GM23338 (cell line): ENCODE measurements at regions not wholly inside any gene's neighbourhood (a gene's known extent, or its start where the extent isn't known, plus 50 kb on each side); places are given as distances from the start of the nearest gene placed in this dataset.

Experiments used
- ATAC-seq: fragments of 200-7000 bp; cut with Tn5 transposase; 3 replicates; pipeline ENCODE4 v1.9.1; 2020
- DNase-seq: peaks from one replicate; pipeline ENCODE4 v3.0.0-alpha.2; 2015; ENCODE audit warnings: low spot score
- H2AFZ ChIP-seq: fragments of 200-600 bp; sonication (generic); 2 replicates; pipeline ENCODE4 v1.8.0; 2016; ENCODE audit warnings: antibody characterized with exemption, mild to moderate bottlenecking, moderate library complexity
- H3F3A ChIP-seq: fragments of 200-600 bp; sonication (generic); replicated peaks from 2 replicates; pipeline ENCODE4 v1.8.0; 2017; ENCODE audit warnings: antibody characterized with exemption, mixed run types, low read depth
- H3K27ac ChIP-seq: fragments of 200-600 bp; sonication (generic); 2 replicates; pipeline ENCODE4 v1.6.1; 2016; ENCODE audit warnings: low read depth
- H3K27me3 ChIP-seq: fragments of 200-600 bp; sonication (generic); 2 replicates; pipeline ENCODE4 v1.8.0; 2016; ENCODE audit warnings: mild to moderate bottlenecking, mixed run types, moderate library complexity; ENCODE audit not compliant: insufficient read depth
- H3K36me3 ChIP-seq: fragments of 200-600 bp; sonication (generic); 2 replicates; pipeline ENCODE4 v1.8.0; 2016; ENCODE audit warnings: mild to moderate bottlenecking; ENCODE audit not compliant: insufficient read depth
- H3K4me1 ChIP-seq: fragments of 200-600 bp; sonication (generic); 2 replicates; pipeline ENCODE4 v1.8.0; 2016; ENCODE audit warnings: mild to moderate bottlenecking, moderate library complexity; ENCODE audit not compliant: insufficient read depth
- H3K4me2 ChIP-seq: fragments of 200-600 bp; sonication (generic); 2 replicates; pipeline ENCODE4 v1.7.1; 2017; ENCODE audit warnings: mixed run types
- H3K4me3 ChIP-seq: fragments of 200-600 bp; sonication (generic); 2 replicates; pipeline ENCODE4 v1.6.1; 2016; ENCODE audit warnings: mixed run types
- H3K79me2 ChIP-seq: fragments of 200-600 bp; sonication (generic); replicated peaks from 2 replicates; pipeline ENCODE4 v1.8.0; 2017; ENCODE audit warnings: mild to moderate bottlenecking; ENCODE audit not compliant: insufficient read depth
- H3K9me2 ChIP-seq: fragments of 200-600 bp; sonication (generic); 2 replicates; pipeline ENCODE4 v1.8.0; 2017; ENCODE audit not compliant: insufficient read depth
- H4K20me1 ChIP-seq: fragments of 200-600 bp; sonication (generic); replicated peaks from 2 replicates; pipeline ENCODE4 v1.8.0; 2017; ENCODE audit warnings: mild to moderate bottlenecking; ENCODE audit not compliant: insufficient read depth
- H3K27ac Mint-ChIP-seq: 2 replicates; pipeline ENCODE4 v1.8.0; 2020; ENCODE audit warnings: inconsistent platforms, mild to moderate bottlenecking, moderate library complexity, mixed read lengths
- H3K27me3 Mint-ChIP-seq: 3 replicates; pipeline ENCODE4 v1.8.0; 2022; ENCODE audit warnings: low read depth, mild to moderate bottlenecking, moderate library complexity, mixed read lengths, inconsistent platforms; ENCODE audit not compliant: insufficient read depth, poor library complexity
- H3K36me3 Mint-ChIP-seq: 3 replicates; pipeline ENCODE4 v1.8.0; 2021; ENCODE audit warnings: low read depth, mild to moderate bottlenecking, inconsistent platforms, moderate library complexity, mixed read lengths
- H3K4me1 Mint-ChIP-seq: 3 replicates; pipeline ENCODE4 v1.8.0; 2020; ENCODE audit warnings: mild to moderate bottlenecking, inconsistent platforms, mixed read lengths
- H3K4me3 Mint-ChIP-seq: 3 replicates; pipeline ENCODE4 v1.8.0; 2021; ENCODE audit warnings: moderate library complexity, mild to moderate bottlenecking, inconsistent platforms, mixed read lengths
- H3K9me3 Mint-ChIP-seq: 3 replicates; pipeline ENCODE4 v1.8.0; 2020; ENCODE audit warnings: moderate library complexity, mild to moderate bottlenecking, inconsistent platforms, mixed read lengths
- CREB1 ChIP-seq: fragments of 250-450 bp; sonication (Bioruptor Pico); IDR thresholded peaks from 2 replicates; pipeline ENCODE4 v1.5.0; 2020; ENCODE audit warnings: low read depth, mild to moderate bottlenecking, moderate library complexity
- CTCF ChIP-seq, 2 experiments: fragments of 200-600 bp in 1 of 2; sonication (generic) in 1 of 2; conservative IDR thresholded peaks; 2 replicates each; pipeline versions ENCODE4 v1.5.1 to v1.6.1; 2016 to 2017; ENCODE audit warnings: antibody characterized with exemption in 2 of 2, low read depth in 2 of 2, mild to moderate bottlenecking in 2 of 2, moderate library complexity in 1 of 2
- EZH2 ChIP-seq: fragments of 200-600 bp; sonication (generic); IDR thresholded peaks from one replicate; pipeline ENCODE4 v1.8.0; 2017; ENCODE audit warnings: antibody characterized with exemption, mild to moderate bottlenecking, low read depth; ENCODE audit not compliant: unreplicated experiment
- EZH2phosphoT487 ChIP-seq: fragments of 200-600 bp; sonication (generic); IDR thresholded peaks from one replicate; pipeline ENCODE4 v1.8.1; 2018; ENCODE audit warnings: antibody characterized with exemption; ENCODE audit not compliant: unreplicated experiment
- JUNB ChIP-seq: IDR thresholded peaks from one replicate; pipeline ENCODE4 v1.6.1; 2016; ENCODE audit warnings: antibody characterized with exemption; ENCODE audit not compliant: unreplicated experiment
- NANOG ChIP-seq: IDR thresholded peaks from 2 replicates; pipeline ENCODE4 v1.6.1; 2016; ENCODE audit warnings: antibody characterized with exemption, borderline replicate concordance
- REST ChIP-seq: IDR thresholded peaks from one replicate; pipeline ENCODE4 v1.6.1; 2018; ENCODE audit warnings: antibody characterized with exemption; ENCODE audit not compliant: unreplicated experiment
- STAT1 ChIP-seq: IDR thresholded peaks from one replicate; pipeline ENCODE4 v1.6.1; 2016; ENCODE audit warnings: antibody characterized with exemption; ENCODE audit not compliant: unreplicated experiment
- ZNF114 ChIP-seq: fragments of 250-450 bp; sonication (Bioruptor Pico); IDR thresholded peaks from 2 replicates; pipeline ENCODE4 v1.5.0; 2020; ENCODE audit warnings: mild to moderate bottlenecking, moderate library complexity
- ZNF331 ChIP-seq: fragments of 250-450 bp; sonication (Bioruptor Pico); IDR thresholded peaks from 2 replicates; pipeline ENCODE4 v1.5.0; 2020; ENCODE audit warnings: low read depth, mild to moderate bottlenecking, moderate library complexity
- TF ChIP-seq, protein P1 (sequence below): IDR thresholded peaks from 2 replicates; pipeline ENCODE4 v1.6.1; 2016; ENCODE audit warnings: antibody characterized with exemption
- TF ChIP-seq, protein P2 (sequence below): fragments of 250-450 bp; sonication (Bioruptor Pico); IDR thresholded peaks from 2 replicates; pipeline ENCODE4 v1.5.0; 2020; ENCODE audit warnings: mild to moderate bottlenecking, moderate library complexity

DNA sequence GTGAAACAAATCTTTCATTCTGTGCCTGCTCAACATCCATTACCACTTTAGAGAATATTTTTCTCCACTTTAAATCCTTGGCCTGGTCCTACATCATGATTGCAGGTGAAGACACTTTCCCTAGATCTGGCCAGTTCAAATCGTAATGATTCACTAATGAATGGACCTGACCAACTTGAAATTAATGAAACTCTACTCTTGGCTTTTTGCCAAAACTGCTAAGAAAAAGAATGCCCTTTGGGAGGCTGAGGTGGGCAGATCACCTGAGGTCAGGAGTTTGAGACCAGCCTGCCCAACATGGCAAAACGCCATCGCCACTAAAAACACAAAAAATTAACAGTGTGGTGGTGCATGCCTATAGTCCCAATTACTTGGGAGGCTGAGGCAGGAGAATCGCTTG, 1082.6 kb upstream of the LCORL start:
- H3K9me2 ChIP-seq, result peaks cover 13% of the 10 kb centered on the region
- no peak overlapping the region for H3K27ac ChIP-seq
- no peaks in the 10 kb centered on the region for H3K79me2 ChIP-seq
- no peaks in the 10 kb centered on the region for H3K9me3 Mint-ChIP-seq
- H3K27me3 ChIP-seq, result no peaks in the 10 kb centered on the region
- TF ChIP-seq CREB1 (CRISPR knock-in tag), result no peak
- TF ChIP-seq EZH2, result no peak
- TF ChIP-seq NANOG, result no peak
- TF ChIP-seq REST, result no peak
- TF ChIP-seq, protein P1, sequence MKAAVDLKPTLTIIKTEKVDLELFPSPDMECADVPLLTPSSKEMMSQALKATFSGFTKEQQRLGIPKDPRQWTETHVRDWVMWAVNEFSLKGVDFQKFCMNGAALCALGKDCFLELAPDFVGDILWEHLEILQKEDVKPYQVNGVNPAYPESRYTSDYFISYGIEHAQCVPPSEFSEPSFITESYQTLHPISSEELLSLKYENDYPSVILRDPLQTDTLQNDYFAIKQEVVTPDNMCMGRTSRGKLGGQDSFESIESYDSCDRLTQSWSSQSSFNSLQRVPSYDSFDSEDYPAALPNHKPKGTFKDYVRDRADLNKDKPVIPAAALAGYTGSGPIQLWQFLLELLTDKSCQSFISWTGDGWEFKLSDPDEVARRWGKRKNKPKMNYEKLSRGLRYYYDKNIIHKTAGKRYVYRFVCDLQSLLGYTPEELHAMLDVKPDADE, result no peak
- TF ChIP-seq JUNB, result no peak
- TF ChIP-seq STAT1, result no peak
- no peak for TF ChIP-seq CTCF (conservative IDR thresholded peaks at IDR 0.05; ENCODE audit: low read depth in 2 of 2)
- TF ChIP-seq EZH2phosphoT487, result no peak
- no peak for TF ChIP-seq ZNF114 (CRISPR knock-in tag)
- no peak for TF ChIP-seq ZNF331 (CRISPR knock-in tag)
- TF ChIP-seq, protein P2, sequence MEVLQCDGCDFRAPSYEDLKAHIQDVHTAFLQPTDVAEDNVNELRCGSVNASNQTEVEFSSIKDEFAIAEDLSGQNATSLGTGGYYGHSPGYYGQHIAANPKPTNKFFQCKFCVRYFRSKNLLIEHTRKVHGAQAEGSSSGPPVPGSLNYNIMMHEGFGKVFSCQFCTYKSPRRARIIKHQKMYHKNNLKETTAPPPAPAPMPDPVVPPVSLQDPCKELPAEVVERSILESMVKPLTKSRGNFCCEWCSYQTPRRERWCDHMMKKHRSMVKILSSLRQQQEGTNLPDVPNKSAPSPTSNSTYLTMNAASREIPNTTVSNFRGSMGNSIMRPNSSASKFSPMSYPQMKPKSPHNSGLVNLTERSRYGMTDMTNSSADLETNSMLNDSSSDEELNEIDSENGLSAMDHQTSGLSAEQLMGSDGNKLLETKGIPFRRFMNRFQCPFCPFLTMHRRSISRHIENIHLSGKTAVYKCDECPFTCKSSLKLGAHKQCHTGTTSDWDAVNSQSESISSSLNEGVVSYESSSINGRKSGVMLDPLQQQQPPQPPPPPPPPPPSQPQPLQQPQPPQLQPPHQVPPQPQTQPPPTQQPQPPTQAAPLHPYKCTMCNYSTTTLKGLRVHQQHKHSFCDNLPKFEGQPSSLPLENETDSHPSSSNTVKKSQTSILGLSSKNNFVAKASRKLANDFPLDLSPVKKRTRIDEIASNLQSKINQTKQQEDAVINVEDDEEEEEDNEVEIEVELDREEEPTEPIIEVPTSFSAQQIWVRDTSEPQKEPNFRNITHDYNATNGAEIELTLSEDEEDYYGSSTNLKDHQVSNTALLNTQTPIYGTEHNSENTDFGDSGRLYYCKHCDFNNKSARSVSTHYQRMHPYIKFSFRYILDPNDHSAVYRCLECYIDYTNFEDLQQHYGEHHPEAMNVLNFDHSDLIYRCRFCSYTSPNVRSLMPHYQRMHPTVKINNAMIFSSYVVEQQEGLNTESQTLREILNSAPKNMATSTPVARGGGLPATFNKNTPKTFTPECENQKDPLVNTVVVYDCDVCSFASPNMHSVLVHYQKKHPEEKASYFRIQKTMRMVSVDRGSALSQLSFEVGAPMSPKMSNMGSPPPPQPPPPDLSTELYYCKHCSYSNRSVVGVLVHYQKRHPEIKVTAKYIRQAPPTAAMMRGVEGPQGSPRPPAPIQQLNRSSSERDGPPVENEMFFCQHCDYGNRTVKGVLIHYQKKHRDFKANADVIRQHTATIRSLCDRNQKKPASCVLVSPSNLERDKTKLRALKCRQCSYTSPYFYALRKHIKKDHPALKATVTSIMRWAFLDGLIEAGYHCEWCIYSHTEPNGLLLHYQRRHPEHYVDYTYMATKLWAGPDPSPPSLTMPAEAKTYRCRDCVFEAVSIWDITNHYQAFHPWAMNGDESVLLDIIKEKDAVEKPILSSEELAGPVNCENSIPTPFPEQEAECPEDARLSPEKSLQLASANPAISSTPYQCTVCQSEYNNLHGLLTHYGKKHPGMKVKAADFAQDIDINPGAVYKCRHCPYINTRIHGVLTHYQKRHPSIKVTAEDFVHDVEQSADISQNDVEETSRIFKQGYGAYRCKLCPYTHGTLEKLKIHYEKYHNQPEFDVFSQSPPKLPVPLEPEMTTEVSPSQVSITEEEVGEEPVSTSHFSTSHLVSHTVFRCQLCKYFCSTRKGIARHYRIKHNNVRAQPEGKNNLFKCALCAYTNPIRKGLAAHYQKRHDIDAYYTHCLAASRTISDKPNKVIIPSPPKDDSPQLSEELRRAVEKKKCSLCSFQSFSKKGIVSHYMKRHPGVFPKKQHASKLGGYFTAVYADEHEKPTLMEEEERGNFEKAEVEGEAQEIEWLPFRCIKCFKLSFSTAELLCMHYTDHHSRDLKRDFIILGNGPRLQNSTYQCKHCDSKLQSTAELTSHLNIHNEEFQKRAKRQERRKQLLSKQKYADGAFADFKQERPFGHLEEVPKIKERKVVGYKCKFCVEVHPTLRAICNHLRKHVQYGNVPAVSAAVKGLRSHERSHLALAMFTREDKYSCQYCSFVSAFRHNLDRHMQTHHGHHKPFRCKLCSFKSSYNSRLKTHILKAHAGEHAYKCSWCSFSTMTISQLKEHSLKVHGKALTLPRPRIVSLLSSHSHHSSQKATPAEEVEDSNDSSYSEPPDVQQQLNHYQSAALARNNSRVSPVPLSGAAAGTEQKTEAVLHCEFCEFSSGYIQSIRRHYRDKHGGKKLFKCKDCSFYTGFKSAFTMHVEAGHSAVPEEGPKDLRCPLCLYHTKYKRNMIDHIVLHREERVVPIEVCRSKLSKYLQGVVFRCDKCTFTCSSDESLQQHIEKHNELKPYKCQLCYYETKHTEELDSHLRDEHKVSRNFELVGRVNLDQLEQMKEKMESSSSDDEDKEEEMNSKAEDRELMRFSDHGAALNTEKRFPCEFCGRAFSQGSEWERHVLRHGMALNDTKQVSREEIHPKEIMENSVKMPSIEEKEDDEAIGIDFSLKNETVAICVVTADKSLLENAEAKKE (CRISPR knock-in tag), result no peak
- no peaks in the 10 kb centered on the region for H3K36me3 ChIP-seq
- no peaks in the 10 kb centered on the region for H3K4me1 ChIP-seq
- no peak overlapping the region for H3K4me3 Mint-ChIP-seq
- H3K27me3 Mint-ChIP-seq, result peaks cover 2% of the 10 kb centered on the region
- no peak for DNase-seq
- no peaks in the 10 kb centered on the region; the same call in 2 of the 3 replicates for H3K36me3 Mint-ChIP-seq
- no peak overlapping the region for H3K27ac Mint-ChIP-seq
- no peak overlapping the region for H3K4me3 ChIP-seq
- H3F3A ChIP-seq, result no peaks in the 10 kb centered on the region
- ATAC-seq, result no peak
- H4K20me1 ChIP-seq, result no peaks in the 10 kb centered on the region
- no peak overlapping the region for H3K4me2 ChIP-seq
- no peaks in the 10 kb centered on the region for H3K4me1 Mint-ChIP-seq
- H2AFZ ChIP-seq, result no peak overlapping the region
